Colonic mucosa (tissue), 4 donors: ENCODE measurements at regions not wholly inside any gene's neighbourhood (a gene's known extent, or its start where the extent isn't known, plus 50 kb on each side); places are given as distances from the start of the nearest gene placed in this dataset.

Source experiments
- DNase-seq: peaks from one replicate; pipeline ENCODE4 v3.0.0-alpha.2; 2020
- H3K27ac ChIP-seq: fragments of 200-600 bp; one replicate; pipeline ENCODE4 v1.8.0; 2021
- H3K27me3 ChIP-seq: fragments of 200-600 bp; one replicate; pipeline ENCODE4 v1.8.0; 2021
- H3K36me3 ChIP-seq: fragments of 200-600 bp; one replicate; pipeline ENCODE4 v1.8.0; 2021
- H3K4me1 ChIP-seq: fragments of 200-600 bp; one replicate; pipeline ENCODE4 v1.8.0; 2021; ENCODE audit warnings: mild to moderate bottlenecking
- H3K4me3 ChIP-seq: fragments of 200-600 bp; one replicate; pipeline ENCODE4 v1.8.0; 2021
- H3K9ac ChIP-seq, 2 donors: one replicate each; pipeline ENCODE4 v1.7.0; 2013; ENCODE audit warnings: control low read depth in 2 of 2, low read depth in 2 of 2, low read length in 2 of 2
- H3K9me3 ChIP-seq: fragments of 200-600 bp; one replicate; pipeline ENCODE4 v1.8.0; 2021
- intact Hi-C: fragments of 100-400 bp; cut with DNase I; formaldehyde crosslinking; loops from one replicate; pipeline ENCODE4 v1.14.1; 2022
- TF ChIP-seq, protein P1 (sequence below): fragments of 200-600 bp; IDR thresholded peaks from one replicate; pipeline ENCODE4 v1.8.0; 2022; ENCODE audit warnings: antibody characterized with exemption, mild to moderate bottlenecking
- donor health status: healthy.
- donor health status: DM: no; HTN: no; CAD: no.
- donor health status: DM: no; HTN: no; CAD: no.

DNA sequence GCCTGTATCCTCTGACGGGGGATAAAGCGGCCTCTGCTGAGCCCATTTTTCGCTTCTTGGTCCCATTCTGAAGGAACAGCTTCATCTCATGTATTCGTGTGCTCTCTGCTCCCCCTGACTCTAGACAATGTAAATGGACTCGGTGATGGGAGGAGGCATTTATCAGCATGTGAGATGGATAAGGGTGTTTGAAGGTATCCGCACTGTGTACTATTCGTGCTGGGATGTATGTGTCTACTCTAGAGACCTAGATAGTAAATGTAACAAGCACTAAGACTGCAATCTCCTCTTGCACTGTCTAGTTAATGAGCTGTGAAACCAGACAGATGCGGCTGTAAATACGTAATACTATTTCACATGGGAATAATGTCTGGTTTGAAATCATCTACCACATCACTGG lies 134.6 kb upstream of the ARGLU1 start:
- intact Hi-C loops = no loop called here
- TF ChIP-seq, protein P1, sequence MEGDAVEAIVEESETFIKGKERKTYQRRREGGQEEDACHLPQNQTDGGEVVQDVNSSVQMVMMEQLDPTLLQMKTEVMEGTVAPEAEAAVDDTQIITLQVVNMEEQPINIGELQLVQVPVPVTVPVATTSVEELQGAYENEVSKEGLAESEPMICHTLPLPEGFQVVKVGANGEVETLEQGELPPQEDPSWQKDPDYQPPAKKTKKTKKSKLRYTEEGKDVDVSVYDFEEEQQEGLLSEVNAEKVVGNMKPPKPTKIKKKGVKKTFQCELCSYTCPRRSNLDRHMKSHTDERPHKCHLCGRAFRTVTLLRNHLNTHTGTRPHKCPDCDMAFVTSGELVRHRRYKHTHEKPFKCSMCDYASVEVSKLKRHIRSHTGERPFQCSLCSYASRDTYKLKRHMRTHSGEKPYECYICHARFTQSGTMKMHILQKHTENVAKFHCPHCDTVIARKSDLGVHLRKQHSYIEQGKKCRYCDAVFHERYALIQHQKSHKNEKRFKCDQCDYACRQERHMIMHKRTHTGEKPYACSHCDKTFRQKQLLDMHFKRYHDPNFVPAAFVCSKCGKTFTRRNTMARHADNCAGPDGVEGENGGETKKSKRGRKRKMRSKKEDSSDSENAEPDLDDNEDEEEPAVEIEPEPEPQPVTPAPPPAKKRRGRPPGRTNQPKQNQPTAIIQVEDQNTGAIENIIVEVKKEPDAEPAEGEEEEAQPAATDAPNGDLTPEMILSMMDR = no peak
- no peak overlapping the region for H3K9ac ChIP-seq
- H3K4me1 ChIP-seq = no peaks in the 10 kb centered on the region
- H3K4me3 ChIP-seq = no peak overlapping the region
- H3K9me3 ChIP-seq = no peaks in the 10 kb centered on the region
- no peak for DNase-seq
- no peak overlapping the region for H3K27ac ChIP-seq
- no peaks in the 10 kb centered on the region for H3K36me3 ChIP-seq
- no peaks in the 10 kb centered on the region for H3K27me3 ChIP-seq

DNA sequence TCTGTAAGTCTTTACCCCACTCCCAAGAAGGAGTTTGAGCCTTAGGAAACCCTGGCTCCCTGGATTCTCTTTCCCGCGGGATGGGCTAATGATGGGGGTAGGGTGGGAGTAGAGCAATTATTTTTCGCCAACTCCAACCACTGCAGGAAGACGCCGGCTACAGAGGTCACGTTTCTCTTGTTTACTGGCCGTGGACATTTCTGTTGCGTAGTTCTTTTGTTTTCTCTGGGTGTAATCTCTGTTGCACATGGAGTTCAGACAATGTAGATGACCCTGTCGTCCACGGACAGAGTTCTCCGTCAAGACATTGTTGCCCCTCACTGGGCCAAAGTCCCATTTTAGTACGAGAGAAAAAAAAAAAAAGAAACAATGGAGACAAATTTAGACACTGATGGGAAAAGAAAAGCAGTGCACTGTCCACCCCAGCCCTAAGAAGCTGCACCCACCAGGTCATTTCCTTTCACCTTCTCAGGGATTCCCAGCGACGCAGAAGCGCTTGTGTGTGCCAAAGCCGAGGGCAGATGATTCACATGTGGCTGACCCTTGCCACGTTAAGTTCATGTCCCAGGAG lies 133.9 kb upstream of the ARGLU1 start:
- Histone ChIP-seq H3K27ac (no peak overlapping the region), H3K4me3 (no peak overlapping the region), H3K36me3 (no peaks in the 10 kb centered on the region), H3K9me3 (no peaks in the 10 kb centered on the region), H3K27me3 (no peaks in the 10 kb centered on the region), H3K4me1 (no peaks in the 10 kb centered on the region), H3K9ac (no peak overlapping the region)
- intact Hi-C loops = no loop called here
- TF ChIP-seq, protein P1 = no peak
- DNase-seq = no peak

DNA sequence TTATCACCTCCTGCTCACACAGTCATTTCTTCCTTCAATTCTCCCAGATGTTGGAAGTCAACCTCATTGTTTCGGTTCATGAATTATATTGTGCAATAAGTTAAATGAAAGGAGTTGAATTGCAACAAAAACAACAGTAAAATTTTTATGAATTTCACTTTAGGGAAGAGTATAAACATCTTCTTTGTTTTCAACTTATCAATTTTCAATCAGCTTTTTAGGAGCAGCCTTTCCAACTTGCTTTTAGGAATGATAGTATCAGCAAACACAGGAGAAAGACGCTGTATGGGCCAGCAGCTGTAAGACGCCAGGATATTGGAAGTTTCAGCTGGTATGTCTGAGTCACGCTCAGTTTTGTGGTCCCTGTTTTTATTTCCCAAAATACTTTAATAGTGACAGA lies 132.5 kb upstream of the ARGLU1 start:
- Histone ChIP-seq H3K27me3 (no peaks in the 10 kb centered on the region), H3K9me3 (no peaks in the 10 kb centered on the region), H3K9ac (no peak overlapping the region), H3K4me3 (no peak overlapping the region), H3K27ac (no peak overlapping the region), H3K4me1 (no peaks in the 10 kb centered on the region), H3K36me3 (no peaks in the 10 kb centered on the region)
- intact Hi-C loops = no loop called here
- DNase-seq = no peak
- TF ChIP-seq, protein P1 = no peak

DNA sequence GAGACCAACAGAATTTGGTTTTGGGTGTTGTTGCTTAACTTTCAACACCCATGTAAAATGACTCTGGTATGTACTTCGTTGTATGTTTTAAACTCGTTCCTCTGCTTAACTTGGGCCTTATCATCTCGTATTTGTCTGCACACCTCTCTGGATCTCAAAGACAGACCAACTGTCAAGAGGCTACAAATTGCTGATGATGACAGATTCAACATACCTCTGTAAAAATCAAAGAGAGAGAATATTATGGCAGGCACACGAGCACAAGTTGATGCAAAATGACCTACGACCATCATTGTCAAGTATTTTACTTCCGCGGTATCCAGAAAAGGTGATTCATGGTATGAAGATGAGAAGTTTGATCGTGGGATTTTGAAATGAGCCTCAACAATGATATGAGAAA lies 132.1 kb upstream of the ARGLU1 start:
- DNase-seq = no peak
- TF ChIP-seq, protein P1 = no peak
- Histone ChIP-seq H3K36me3 (no peaks in the 10 kb centered on the region), H3K27ac (no peak overlapping the region), H3K27me3 (no peaks in the 10 kb centered on the region), H3K9ac (no peak overlapping the region), H3K4me3 (no peak overlapping the region), H3K4me1 (no peaks in the 10 kb centered on the region), H3K9me3 (no peaks in the 10 kb centered on the region)
- intact Hi-C loops = no loop called here

DNA sequence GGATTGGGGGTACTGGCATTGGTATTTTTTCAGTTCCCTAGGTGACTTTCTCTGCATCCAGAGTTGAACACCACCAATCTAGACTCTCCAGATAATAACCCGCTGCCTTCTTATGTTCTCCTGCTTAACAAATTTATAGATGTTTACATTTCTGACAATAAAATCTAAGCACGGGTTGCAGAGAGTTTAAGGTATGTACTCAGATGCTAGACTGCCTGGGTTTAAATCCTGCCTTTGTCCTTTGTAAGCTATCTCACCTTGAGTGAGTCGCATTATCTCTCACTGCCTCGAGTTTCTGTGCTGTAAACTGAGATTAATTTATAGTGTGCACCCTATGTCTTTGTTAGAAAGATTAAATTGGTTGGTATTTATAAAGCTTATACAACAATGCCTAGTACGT lies 131.4 kb upstream of the ARGLU1 start:
- TF ChIP-seq, protein P1 = no peak
- H3K4me3 ChIP-seq = no peak overlapping the region
- no peaks in the 10 kb centered on the region for H3K36me3 ChIP-seq
- no peaks in the 10 kb centered on the region for H3K9me3 ChIP-seq
- intact Hi-C loops = no loop called here
- H3K27ac ChIP-seq = no peak overlapping the region
- no peaks in the 10 kb centered on the region for H3K4me1 ChIP-seq
- H3K9ac ChIP-seq = no peak overlapping the region
- DNase-seq = no peak
- H3K27me3 ChIP-seq = no peaks in the 10 kb centered on the region

DNA sequence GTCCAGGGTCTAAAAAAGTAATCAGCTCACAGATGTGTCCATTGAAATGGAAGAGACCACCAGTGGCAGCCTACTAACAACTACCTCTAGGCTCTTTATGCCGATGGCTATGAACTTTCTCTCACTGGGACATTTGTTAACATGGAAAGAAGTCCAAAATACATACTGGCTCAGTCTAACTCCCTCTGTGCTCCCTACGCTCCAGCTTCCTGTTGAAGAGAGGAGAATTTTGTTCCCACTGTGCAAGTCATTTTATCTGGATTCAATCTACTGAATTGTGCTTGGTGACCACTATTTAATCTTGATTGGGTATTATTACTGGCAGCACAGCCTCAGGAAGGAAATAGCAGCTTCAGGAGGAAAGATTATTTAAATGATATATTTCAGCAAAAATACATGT lies 128.8 kb upstream of the ARGLU1 start:
- Histone ChIP-seq H3K4me1 (no peaks in the 10 kb centered on the region), H3K36me3 (no peaks in the 10 kb centered on the region), H3K27me3 (no peaks in the 10 kb centered on the region), H3K4me3 (no peak overlapping the region), H3K27ac (no peak overlapping the region), H3K9me3 (no peaks in the 10 kb centered on the region), H3K9ac (no peak overlapping the region)
- DNase-seq = no peak
- TF ChIP-seq, protein P1 = no peak
- intact Hi-C loops = no loop called here
